ENCODE measurements at regions not wholly inside any gene's neighbourhood (a gene's known extent, or its start where the extent isn't known, plus 50 kb on each side); places are given as distances from the start of the nearest gene placed in this dataset.

DNA sequence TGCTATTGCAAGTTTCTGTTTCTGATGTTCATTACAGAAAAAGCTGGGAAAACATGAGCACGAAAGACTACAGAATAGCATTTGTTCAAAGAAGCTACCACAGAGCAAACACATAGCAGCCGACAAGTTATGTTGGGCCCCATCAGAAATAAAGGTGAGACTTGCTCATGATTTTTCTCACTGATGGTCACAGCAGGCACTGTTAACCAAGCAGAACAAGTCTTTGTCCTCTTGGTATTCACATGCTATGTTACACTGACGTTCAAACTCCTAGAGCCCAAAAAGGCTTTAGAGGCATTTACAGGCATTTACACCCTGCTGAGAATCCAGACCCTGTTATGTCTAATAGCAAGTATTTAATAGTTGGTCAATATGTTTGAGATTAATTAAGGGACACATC, 235.0 kb upstream of the HNMT start:
- 30% methylated on average over 3 of the region's 3 CpGs for WGBS (ENCODE audit: low lambda C conversion rate)
- no peaks in the 10 kb centered on the region for H3K36me3 ChIP-seq (replicated peaks in 1 of 2; ENCODE audit: control insufficient read depth in 1 of 2, insufficient read depth in 2 of 2, low read length in 1 of 2)
- no peaks in the 10 kb centered on the region for H4K20me1 ChIP-seq (ENCODE audit: insufficient read depth)

GRCh38 chr2:137737559-137737958, 226.7 kb upstream of the HNMT start:
- H3K4me2 ChIP-seq = no peak overlapping the region
- H3K9me3 ChIP-seq = no peaks in the 10 kb centered on the region
- H3K27me3 ChIP-seq (ENCODE audit: insufficient read depth) = no peaks in the 10 kb centered on the region
- no peaks in the 10 kb centered on the region for H3K79me2 ChIP-seq (ENCODE audit: insufficient read depth)
- no peak overlapping the region for H3K27ac ChIP-seq (ENCODE audit: low read depth in 2 of 2, low read length in 1 of 2)
- no peaks in the 10 kb centered on the region for H3K4me1 ChIP-seq (ENCODE audit: control insufficient read depth in 1 of 2, insufficient read depth in 2 of 2, low read depth in 1 of 2, low read length in 1 of 2)
- POLR2A ChIA-PET = no interaction called here
- no peak overlapping the region for H2AFZ ChIP-seq (ENCODE audit: low read depth)
- no peaks in the 10 kb centered on the region for H4K20me1 ChIP-seq (ENCODE audit: insufficient read depth)
- no peak overlapping the region for H3K9ac ChIP-seq
- no peaks in the 10 kb centered on the region for H3K36me3 ChIP-seq (replicated peaks in 1 of 2; ENCODE audit: control insufficient read depth in 1 of 2, insufficient read depth in 2 of 2, low read length in 1 of 2)
- CTCF ChIA-PET = no interaction called here
- no peaks in the 10 kb centered on the region for H3F3A ChIP-seq (replicated peaks; ENCODE audit: insufficient read depth)
- no peak for DNase-seq
- no peak overlapping the region for H3K4me3 ChIP-seq (ENCODE audit: low read depth in 2 of 2, low read length in 1 of 2)
- no peaks in the 10 kb centered on the region for H3K9me2 ChIP-seq
- TF ChIP-seq GATA2 (CRISPR knock-in tag; IDR thresholded peaks at IDR 0.05) (no peak), JUND (IDR thresholded peaks at IDR 0.05) (no peak), FOSL2 (IDR thresholded peaks at IDR 0.05; ENCODE audit: borderline replicate concordance, low read depth) (no peak), RXRA (IDR thresholded peaks at IDR 0.05; ENCODE audit: borderline replicate concordance, low read depth) (no peak), USF2 (IDR thresholded peaks at IDR 0.05; ENCODE audit: borderline replicate concordance, low read depth, low read length) (no peak), MAX (IDR thresholded peaks at IDR 0.05; ENCODE audit: low read depth) (no peak), RFX5 (IDR thresholded peaks at IDR 0.05; ENCODE audit: low read length) (no peak), SIN3A (IDR thresholded peaks at IDR 0.05; ENCODE audit: borderline replicate concordance, low read depth, low read length) (no peak), RCOR1 (IDR thresholded peaks at IDR 0.05; ENCODE audit: low read length) (no peak), FOXJ3 (CRISPR knock-in tag; IDR thresholded peaks at IDR 0.05) (no peak), SMC3 (IDR thresholded peaks at IDR 0.05; ENCODE audit: low read depth, low read length) (no peak), CHD2 (IDR thresholded peaks at IDR 0.05; ENCODE audit: low read length, partially characterized antibody) (no peak), MEF2A (IDR thresholded peaks at IDR 0.05; ENCODE audit: borderline replicate concordance, low read depth) (no peak), TAF1 (IDR thresholded peaks at IDR 0.05; ENCODE audit: borderline replicate concordance, low read depth, low read length) (no peak)
- TF ChIP-seq, protein P1, sequence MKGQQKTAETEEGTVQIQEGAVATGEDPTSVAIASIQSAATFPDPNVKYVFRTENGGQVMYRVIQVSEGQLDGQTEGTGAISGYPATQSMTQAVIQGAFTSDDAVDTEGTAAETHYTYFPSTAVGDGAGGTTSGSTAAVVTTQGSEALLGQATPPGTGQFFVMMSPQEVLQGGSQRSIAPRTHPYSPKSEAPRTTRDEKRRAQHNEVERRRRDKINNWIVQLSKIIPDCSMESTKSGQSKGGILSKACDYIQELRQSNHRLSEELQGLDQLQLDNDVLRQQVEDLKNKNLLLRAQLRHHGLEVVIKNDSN (IDR thresholded peaks at IDR 0.05; ENCODE audit: borderline replicate concordance, low read depth) = no peak

More for the DNA sequence above, 235.0 kb upstream of the HNMT start:
- DNase-seq = no peak
- H3K4me3 ChIP-seq (ENCODE audit: low read depth in 2 of 2, low read length in 1 of 2) = no peak overlapping the region
- H3K27ac ChIP-seq (ENCODE audit: low read depth in 2 of 2, low read length in 1 of 2) = no peak overlapping the region
- no peak overlapping the region for H2AFZ ChIP-seq (ENCODE audit: low read depth)
- no peak overlapping the region for H3K4me2 ChIP-seq
- H3K27me3 ChIP-seq (ENCODE audit: insufficient read depth) = no peaks in the 10 kb centered on the region
- no peaks in the 10 kb centered on the region for H3F3A ChIP-seq (replicated peaks; ENCODE audit: insufficient read depth)
- H3K9me2 ChIP-seq = no peaks in the 10 kb centered on the region
- no peaks in the 10 kb centered on the region for H3K79me2 ChIP-seq (ENCODE audit: insufficient read depth)
- no peaks in the 10 kb centered on the region for H3K4me1 ChIP-seq (ENCODE audit: control insufficient read depth in 1 of 2, insufficient read depth in 2 of 2, low read depth in 1 of 2, low read length in 1 of 2)
- TF ChIP-seq, protein P2, sequence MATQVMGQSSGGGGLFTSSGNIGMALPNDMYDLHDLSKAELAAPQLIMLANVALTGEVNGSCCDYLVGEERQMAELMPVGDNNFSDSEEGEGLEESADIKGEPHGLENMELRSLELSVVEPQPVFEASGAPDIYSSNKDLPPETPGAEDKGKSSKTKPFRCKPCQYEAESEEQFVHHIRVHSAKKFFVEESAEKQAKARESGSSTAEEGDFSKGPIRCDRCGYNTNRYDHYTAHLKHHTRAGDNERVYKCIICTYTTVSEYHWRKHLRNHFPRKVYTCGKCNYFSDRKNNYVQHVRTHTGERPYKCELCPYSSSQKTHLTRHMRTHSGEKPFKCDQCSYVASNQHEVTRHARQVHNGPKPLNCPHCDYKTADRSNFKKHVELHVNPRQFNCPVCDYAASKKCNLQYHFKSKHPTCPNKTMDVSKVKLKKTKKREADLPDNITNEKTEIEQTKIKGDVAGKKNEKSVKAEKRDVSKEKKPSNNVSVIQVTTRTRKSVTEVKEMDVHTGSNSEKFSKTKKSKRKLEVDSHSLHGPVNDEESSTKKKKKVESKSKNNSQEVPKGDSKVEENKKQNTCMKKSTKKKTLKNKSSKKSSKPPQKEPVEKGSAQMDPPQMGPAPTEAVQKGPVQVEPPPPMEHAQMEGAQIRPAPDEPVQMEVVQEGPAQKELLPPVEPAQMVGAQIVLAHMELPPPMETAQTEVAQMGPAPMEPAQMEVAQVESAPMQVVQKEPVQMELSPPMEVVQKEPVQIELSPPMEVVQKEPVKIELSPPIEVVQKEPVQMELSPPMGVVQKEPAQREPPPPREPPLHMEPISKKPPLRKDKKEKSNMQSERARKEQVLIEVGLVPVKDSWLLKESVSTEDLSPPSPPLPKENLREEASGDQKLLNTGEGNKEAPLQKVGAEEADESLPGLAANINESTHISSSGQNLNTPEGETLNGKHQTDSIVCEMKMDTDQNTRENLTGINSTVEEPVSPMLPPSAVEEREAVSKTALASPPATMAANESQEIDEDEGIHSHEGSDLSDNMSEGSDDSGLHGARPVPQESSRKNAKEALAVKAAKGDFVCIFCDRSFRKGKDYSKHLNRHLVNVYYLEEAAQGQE (IDR thresholded peaks at IDR 0.05; ENCODE audit: low read depth, low read length) = no peak
- no peak for TF ChIP-seq YY1 (IDR thresholded peaks at IDR 0.05; ENCODE audit: low read depth)
- TF ChIP-seq RCOR1 (IDR thresholded peaks at IDR 0.05; ENCODE audit: low read length) = no peak
- TF ChIP-seq FOXJ3 (CRISPR knock-in tag; IDR thresholded peaks at IDR 0.05) = no peak
- TF ChIP-seq PBX3 (IDR thresholded peaks at IDR 0.05) = no peak
- no peak for TF ChIP-seq NFIC (IDR thresholded peaks at IDR 0.05; ENCODE audit: borderline replicate concordance)
- CTCF ChIA-PET = no interaction called here
- no peak overlapping the region for H3K9ac ChIP-seq
- POLR2A ChIA-PET = no interaction called here
- H3K9me3 ChIP-seq = peaks cover 4% of the 10 kb centered on the region; the same call in 1 of the 2 replicates
